NCI-H1417 treated with DMSO at 0.1 percent for 48 hours (cell line): ENCODE measurements at regions not wholly inside any gene's neighbourhood (a gene's known extent, or its start where the extent isn't known, plus 50 kb on each side); places are given as distances from the start of the nearest gene placed in this dataset.
"Not testable (repeated sequence)": the region's sequence is repeated elsewhere in the genome, so short reads cannot be mapped to it uniquely, and the experiment has no call there.

Experiments
- DNase-seq: peaks from one replicate; lab custom pipeline; 2025; lab: John Stamatoyannopoulos, UW

DNA sequence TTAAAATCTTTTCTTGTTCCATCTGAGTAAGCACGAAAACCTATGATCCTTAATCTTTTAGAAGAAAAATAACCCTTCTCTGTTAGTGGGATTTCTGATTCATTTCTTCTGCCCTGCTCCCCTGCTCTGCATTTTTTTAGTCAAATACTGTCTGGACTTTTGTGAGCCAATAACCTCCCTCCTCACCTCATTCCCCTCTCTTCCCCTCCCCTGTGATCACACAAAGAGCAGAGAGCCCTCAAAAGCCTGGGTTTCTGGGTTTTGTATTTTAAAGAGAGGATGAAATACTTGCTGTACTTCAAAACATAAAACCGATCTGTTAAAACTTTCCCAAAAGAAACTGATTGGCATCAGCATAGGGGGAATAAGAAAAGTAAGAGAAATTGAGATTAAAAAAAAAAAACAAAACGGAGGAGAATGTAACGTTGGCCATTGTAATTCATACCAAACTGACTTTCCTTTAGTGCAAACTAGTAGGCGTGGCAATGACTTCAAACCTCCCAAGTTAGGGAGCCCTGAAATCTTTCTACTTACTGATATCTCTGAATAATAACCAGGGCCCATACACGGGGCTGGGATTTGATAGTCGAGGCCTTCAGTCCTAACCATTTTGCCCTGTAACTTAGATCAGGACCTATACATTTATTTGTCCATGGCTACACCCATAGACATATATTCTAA is 232.9 kb downstream of the TM9SF2 start:
- no peak for DNase-seq

GRCh38 chr13:99733346-99733745 is 232.1 kb downstream of the TM9SF2 start:
- DNase-seq: no peak

- no peak for DNase-seq
These were observed 230.5 kb downstream of the TM9SF2 start for GRCh38 chr13:99731747-99732146.

GRCh38 chr13:99730403-99730802 is 229.1 kb downstream of the TM9SF2 start:
- no peak for DNase-seq

DNA sequence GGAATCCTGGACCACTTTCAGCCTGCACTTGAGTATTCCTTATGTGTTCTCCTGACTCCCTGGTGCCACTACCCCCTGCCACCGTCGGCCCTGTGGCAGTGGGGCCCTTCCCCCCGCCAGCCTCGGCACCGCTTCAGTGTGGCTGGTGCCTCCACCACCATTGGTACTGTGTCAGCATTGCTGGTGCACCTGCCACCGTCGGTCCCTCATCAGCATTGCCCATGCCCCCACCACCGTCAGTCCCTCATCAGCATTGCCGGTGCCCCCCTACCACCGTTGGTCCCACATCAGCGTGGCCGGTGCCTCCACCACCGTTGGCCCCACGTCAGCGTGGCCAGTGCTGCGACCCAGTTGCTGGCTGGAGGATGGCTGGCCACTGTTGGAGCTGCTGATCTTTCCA is 228.5 kb downstream of the TM9SF2 start:
- DNase-seq: no peak

DNA sequence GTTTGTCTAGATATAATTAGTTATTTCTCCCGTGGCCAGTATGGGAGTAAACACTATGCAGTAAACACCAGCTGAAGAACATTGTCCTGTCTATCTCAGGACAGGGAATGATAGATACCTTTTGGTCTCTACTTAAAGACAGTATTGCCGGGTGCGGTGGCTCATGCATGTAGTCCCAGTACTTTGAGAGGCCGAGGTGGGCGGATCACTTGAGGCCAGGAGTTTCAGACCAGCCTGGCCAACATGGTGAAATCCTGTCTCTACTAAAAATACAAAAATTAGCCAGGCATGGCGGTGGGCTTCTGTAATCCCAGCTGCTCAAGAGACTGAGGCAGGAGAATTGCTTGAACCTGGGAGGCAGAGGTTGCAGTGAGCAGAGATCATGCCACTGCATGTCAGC is 226.4 kb downstream of the TM9SF2 start:
- DNase-seq: not testable (repeated sequence)

- DNase-seq: no peak
These were observed 225.1 kb downstream of the TM9SF2 start for GRCh38 chr13:99726282-99726894.

DNA sequence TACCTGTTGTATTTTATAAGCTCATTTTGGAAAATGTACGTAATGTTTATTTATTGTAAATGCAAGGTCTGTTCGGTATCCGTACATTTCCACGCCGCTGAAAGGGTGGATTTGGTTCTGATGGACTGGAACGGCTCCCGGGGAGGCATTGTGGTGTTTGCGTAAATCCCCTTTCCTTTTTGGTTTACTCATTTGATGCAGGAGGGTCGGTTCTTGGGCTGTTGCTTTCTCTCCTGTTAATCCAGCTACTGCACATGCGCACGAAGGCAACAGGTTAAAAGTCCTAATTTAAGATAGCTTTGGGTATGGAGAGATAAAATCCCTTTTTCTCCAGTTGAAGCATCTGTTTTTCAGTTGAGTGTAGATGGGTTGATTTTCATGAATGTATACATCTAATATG is 224.4 kb downstream of the TM9SF2 start:
- no peak for DNase-seq

DNA sequence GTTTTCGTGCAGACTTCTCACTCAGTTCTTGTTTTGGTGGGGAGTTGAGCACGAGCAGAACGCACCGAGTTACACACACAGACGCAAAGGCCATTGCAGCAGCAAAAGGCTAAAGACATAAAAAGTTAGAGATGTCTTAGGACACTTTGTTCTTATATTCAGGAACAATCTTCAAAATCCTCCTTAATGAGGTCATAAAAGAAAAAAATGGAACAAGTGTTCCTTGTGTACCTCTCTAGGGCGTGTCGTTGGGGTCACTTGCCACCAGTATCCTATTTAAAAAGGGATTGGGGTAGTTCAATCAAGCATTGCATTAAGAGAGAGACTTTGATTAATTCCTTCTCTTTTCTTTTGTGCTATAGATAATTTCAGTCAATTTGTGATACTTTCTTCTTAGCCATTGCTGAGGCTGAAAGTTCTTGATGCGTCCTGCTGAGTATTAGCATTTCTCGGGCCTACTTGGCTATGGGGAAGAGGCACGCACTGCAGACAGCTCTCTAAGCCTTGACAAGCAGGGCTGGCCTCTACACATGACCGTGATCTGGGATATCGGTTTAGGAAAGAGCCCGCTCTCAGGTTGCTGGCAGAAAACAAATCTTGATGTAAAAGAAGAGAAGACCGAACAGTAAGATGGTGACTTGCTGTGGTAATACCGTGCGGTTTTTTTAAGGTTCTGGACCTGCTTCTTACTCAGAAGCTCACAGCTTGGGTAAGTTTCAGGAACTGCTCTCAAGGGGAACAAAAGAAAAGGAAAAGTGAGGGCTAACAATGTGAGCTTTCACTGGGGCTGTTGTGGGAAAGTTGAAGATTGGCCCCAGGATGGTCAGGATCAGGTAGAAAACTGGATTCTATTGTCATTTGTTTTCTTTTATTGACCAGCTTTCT is 223.6 kb downstream of the TM9SF2 start:
- DNase-seq: no peak

GRCh38 chr13:99723878-99724277 is 222.6 kb downstream of the TM9SF2 start:
- DNase-seq: no peak

GRCh38 chr13:99722931-99723330 is 221.7 kb downstream of the TM9SF2 start:
- DNase-seq: no peak

DNA sequence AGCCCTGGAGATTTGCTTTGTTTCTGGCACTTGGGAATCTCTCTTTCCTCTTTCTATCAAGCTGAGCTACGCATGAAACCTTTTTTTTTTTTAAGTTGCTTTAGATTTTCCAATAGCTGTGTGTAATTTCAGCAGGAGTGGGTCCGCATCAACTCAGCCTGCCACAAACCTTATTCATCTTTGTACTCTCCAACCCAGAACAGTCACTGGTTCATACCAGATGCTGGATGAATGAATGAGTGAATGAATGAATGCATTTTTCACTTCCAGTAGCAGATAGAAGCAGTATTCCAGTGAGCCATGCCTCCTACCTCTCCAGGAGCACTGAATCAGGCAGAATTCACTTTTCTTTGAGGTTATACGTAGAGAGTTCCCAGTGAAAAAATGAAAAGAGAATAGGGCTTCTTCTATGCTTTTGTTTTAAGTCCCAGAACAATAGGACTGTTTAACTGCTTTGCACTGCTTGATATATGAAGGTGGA is 221.1 kb downstream of the TM9SF2 start:
- no peak for DNase-seq

GRCh38 chr13:99721606-99722337 is 220.5 kb downstream of the TM9SF2 start:
- no peak for DNase-seq

DNA sequence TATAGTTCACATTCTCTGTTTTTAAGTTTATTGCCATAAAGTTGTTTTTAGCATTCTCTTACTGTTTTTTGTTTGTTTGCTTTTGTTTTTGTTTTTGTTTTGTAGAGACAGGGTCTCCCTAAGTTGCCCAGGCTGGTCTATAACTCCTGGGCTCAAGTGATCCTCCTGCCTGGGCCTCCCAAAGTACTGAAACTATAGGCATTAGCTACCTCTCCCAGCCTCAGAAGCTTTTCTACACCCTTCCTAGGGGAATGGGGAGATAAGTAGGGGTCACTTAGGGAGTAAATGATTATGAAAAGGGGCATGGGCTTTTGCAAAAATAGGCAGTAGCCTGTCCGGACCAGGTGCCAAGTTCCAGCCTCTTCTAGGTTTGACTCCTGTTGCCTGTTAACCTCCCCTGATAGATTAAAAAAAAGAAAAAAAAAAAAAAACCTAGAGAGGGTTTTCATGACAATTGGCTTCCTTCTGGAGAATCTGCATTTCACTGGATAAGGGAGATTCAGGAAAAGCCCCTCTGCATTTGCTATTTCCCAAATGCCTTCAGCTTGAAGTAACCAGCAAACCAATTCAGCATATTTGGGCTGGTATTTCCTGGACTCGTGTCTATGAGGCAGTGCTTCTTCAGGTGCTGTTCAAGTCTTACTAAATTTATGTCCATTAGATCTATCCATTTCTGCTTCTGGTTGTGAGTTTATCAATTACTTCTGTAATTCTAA is 216.8 kb downstream of the TM9SF2 start:
- DNase-seq: no peak

GRCh38 chr13:99709134-99709533 is 207.9 kb downstream of the TM9SF2 start:
- DNase-seq: no peak

GRCh38 chr13:99704390-99704789 is 203.1 kb downstream of the TM9SF2 start:
- DNase-seq: peak; percentile 85

DNA sequence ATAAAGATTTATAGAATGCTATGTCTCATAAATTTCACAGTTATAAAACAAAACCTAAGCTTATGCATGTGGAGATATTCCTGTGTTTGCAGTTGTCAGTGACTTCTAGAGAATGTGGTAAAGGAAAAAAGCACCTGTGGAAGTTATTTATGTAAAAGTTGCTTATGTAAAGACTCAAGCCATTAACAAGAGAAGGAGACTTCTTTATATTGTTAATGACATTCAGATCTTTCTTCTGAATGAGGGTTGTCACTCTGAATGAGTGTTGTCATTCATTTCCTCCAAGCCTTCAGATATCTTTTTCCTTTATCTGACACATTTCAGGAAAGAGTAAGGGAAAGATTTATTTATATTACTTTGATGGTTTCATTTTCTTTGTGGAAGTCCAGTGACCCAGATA is 202.6 kb downstream of the TM9SF2 start:
- no peak for DNase-seq

DNA sequence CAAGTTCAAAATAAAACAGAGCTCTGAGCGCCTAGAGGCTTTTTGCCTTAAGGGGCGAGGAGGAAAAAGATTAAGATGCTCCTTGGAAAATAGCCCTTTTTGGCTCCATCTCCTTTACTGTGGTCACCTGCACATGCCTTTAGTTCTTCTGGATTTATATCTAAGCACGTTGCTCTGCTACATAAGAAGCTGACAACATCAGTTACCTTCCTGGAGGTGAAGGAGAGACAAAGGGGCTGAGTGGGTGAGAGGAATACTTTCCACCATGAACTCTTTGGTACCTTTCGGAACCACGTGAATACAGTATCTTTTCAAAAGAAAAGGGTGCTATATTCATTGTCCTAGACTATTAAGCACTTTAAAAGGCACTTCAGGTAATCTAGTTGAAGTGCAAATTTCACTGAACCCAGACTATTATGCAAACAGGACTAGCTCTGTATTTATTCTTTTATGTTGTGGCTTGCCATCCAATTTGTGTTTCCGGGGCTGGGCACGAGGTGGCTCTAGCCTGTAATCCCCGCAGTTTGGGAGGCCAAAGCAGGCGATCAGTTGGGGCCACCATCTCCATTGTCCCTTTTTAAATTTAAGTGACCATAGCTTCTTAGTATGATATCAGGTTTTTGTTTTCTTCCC is 201.5 kb downstream of the TM9SF2 start:
- no peak for DNase-seq

GRCh38 chr13:99700468-99700867 is 199.2 kb downstream of the TM9SF2 start:
- no peak for DNase-seq

DNA sequence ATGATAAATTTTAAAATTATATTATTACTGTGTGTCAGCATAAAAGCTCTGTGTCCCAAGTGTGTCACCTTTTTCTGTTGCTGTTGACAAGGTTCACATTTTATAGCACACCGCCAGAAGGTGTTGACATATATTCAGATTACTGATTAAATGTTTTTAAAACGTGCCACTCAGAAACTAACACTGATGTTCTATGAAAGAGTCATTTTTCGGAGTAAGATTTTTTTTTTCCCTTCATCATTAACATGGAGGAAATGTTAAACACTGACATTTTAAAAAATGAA is 197.5 kb downstream of the TM9SF2 start:
- no peak for DNase-seq
